H1 (cell line): ENCODE measurements at regions not wholly inside any gene's neighbourhood (a gene's known extent, or its start where the extent isn't known, plus 50 kb on each side); places are given as distances from the start of the nearest gene placed in this dataset.
A peak's percentile ranks its signal among the peaks of the same experiment; 100 is the strongest.

Experiments used
- CTCF ChIA-PET: fragments of 300-600 bp; sonication (Branson Sonifier 250); formaldehyde crosslinking; loops from one replicate; lab custom pipeline; 2021; ENCODE audit not compliant: partially characterized antibody; lab: Charles Lee
- POLR2A ChIA-PET: fragments of 300-600 bp; sonication (Branson Sonifier 250); formaldehyde crosslinking; loops from one replicate; lab custom pipeline; 2021; ENCODE audit warnings: inconsistent platforms; ENCODE audit not compliant: partially characterized antibody; lab: Charles Lee
- DNase-seq, 2 experiments: peaks; one replicate each; pipeline versions ENCODE4 v3.0.0 to v3.0.0-alpha.2; 2010 to 2022; ENCODE audit warnings: low spot score in 2 of 2, low read depth in 1 of 2, mixed read lengths in 1 of 2
- FAIRE-seq: peaks from 2 replicates; lab custom pipeline; 2011; peaks lifted over from hg19 to GRCh38; lab: Jason Lieb, UNC
- H2AFZ ChIP-seq: 2 replicates; pipeline ENCODE4 v1.8.1; 2012; ENCODE audit warnings: low read length, inconsistent platforms
- H2AK5ac ChIP-seq: 2 replicates; pipeline ENCODE4 v1.6.1; 2013; ENCODE audit warnings: low read depth, low read length
- H2BK120ac ChIP-seq: replicated peaks from 2 replicates; pipeline ENCODE3; 2013; ENCODE audit warnings: low read depth, low read length, inconsistent platforms
- H2BK12ac ChIP-seq: 2 replicates; pipeline ENCODE4 v1.6.1; 2013; ENCODE audit warnings: low read depth, low read length
- H2BK15ac ChIP-seq: 2 replicates; pipeline ENCODE4 v1.6.1; 2013; ENCODE audit warnings: low read length
- H2BK20ac ChIP-seq: 2 replicates; pipeline ENCODE4 v1.6.1; 2013; ENCODE audit warnings: low read length
- H2BK5ac ChIP-seq: 2 replicates; pipeline ENCODE4 v1.6.1; 2013; ENCODE audit warnings: low read depth, low read length
- H3K14ac ChIP-seq: 2 replicates; pipeline ENCODE4 v1.6.1; 2013; ENCODE audit warnings: inconsistent platforms; ENCODE audit not compliant: insufficient read length
- H3K18ac ChIP-seq: 2 replicates; pipeline ENCODE4 v1.6.1; 2013; ENCODE audit warnings: low read length; ENCODE audit errors: extremely low read depth
- H3K23ac ChIP-seq: 2 replicates; pipeline ENCODE4 v1.6.1; 2013; ENCODE audit warnings: inconsistent platforms; ENCODE audit not compliant: insufficient read length
- H3K23me2 ChIP-seq: 2 replicates; pipeline ENCODE4 v1.6.1; 2013; ENCODE audit warnings: low read depth, low read length
- H3K27ac ChIP-seq: 2 replicates; pipeline ENCODE4 v1.6.1; 2011; ENCODE audit warnings: low read depth, low read length, inconsistent platforms
- H3K27me3 ChIP-seq, 4 experiments: replicated peaks in 1 of 4; 1 replicate in 1 of 4; 2 replicates in 3 of 4; pipeline versions ENCODE4 v1.6.1 to v1.8.1; 2011 to 2013; ENCODE audit warnings: low read length in 3 of 4, mild to moderate bottlenecking in 3 of 4, inconsistent platforms in 2 of 4, mixed read lengths in 2 of 4, moderate library complexity in 1 of 4; ENCODE audit not compliant: control insufficient read depth in 3 of 4, insufficient read depth in 3 of 4; ENCODE audit errors: extremely low read depth in 1 of 4
- H3K36me3 ChIP-seq, 4 experiments: 2 replicates each; pipeline versions ENCODE4 v1.6.1 to v1.8.1; 2011 to 2013; ENCODE audit warnings: mild to moderate bottlenecking in 4 of 4, low read length in 3 of 4, moderate library complexity in 2 of 4, control low read depth in 1 of 4, inconsistent platforms in 1 of 4; ENCODE audit not compliant: insufficient read depth in 4 of 4, control insufficient read depth in 2 of 4
- H3K4ac ChIP-seq: replicated peaks from 2 replicates; pipeline ENCODE3; 2013; ENCODE audit warnings: low read length, low read depth, mixed read lengths, inconsistent platforms; ENCODE audit not compliant: insufficient read length
- H3K4me1 ChIP-seq, 4 experiments: replicated peaks in 1 of 4; 1 replicate in 1 of 4; 2 replicates in 3 of 4; pipeline versions ENCODE4 v1.6.1 to v1.8.1; 2011 to 2013; ENCODE audit warnings: low read length in 3 of 4, inconsistent platforms in 2 of 4, mixed read lengths in 1 of 4; ENCODE audit not compliant: insufficient read depth in 4 of 4, control insufficient read depth in 3 of 4
- H3K4me2 ChIP-seq, 2 experiments: 2 replicates each; pipeline versions ENCODE4 v1.6.1 to v1.8.1; 2011 to 2013; ENCODE audit warnings: low read depth in 2 of 2, low read length in 2 of 2, control low read depth in 1 of 2, inconsistent platforms in 1 of 2, mild to moderate bottlenecking in 1 of 2; ENCODE audit not compliant: insufficient read depth in 1 of 2
- H3K4me3 ChIP-seq, 4 experiments: fragments of 200-600, 300-600 bp in 1 of 4; sonication (generic), shearing (Covaris generic), sonication (Bioruptor Twin) in 1 of 4; 2 replicates each; pipeline versions ENCODE4 v1.5.1 to v1.8.1; 2011 to 2016; ENCODE audit warnings: low read length in 4 of 4, low read depth in 3 of 4, control low read depth in 2 of 4, inconsistent platforms in 2 of 4, mild to moderate bottlenecking in 2 of 4, mixed read lengths in 1 of 4, moderate library complexity in 1 of 4; ENCODE audit not compliant: insufficient read depth in 2 of 4; ENCODE audit errors: extremely low read depth in 1 of 4
- H3K56ac ChIP-seq: replicated peaks from 2 replicates; pipeline ENCODE3; 2013; ENCODE audit warnings: low read depth, mild to moderate bottlenecking, mixed read lengths, low read length, inconsistent platforms; ENCODE audit not compliant: insufficient read length
- H3K79me1 ChIP-seq: 2 replicates; pipeline ENCODE4 v1.6.1; 2013; ENCODE audit warnings: low read depth, low read length, control low read depth
- H3K79me2 ChIP-seq, 2 experiments: 2 replicates each; pipeline versions ENCODE4 v1.6.1 to v1.8.1; 2012 to 2013; ENCODE audit warnings: low read length in 2 of 2, mild to moderate bottlenecking in 2 of 2, inconsistent platforms in 1 of 2; ENCODE audit not compliant: insufficient read depth in 2 of 2, control insufficient read depth in 1 of 2
- H3K9ac ChIP-seq, 4 experiments: replicated peaks in 1 of 4; 1 replicate in 1 of 4; 2 replicates in 3 of 4; pipeline versions ENCODE4 v1.6.1 to v1.8.1; 2011 to 2013; ENCODE audit warnings: low read depth in 3 of 4, low read length in 3 of 4, control low read depth in 2 of 4, mild to moderate bottlenecking in 2 of 4, moderate library complexity in 2 of 4, inconsistent platforms in 1 of 4; ENCODE audit errors: extremely low read depth in 1 of 4
- H3K9me3 ChIP-seq, 2 experiments: 2 replicates each; pipeline versions ENCODE4 v1.6.1 to v1.8.1; 2012 to 2013; ENCODE audit warnings: mild to moderate bottlenecking in 2 of 2, moderate library complexity in 2 of 2, control low read depth in 1 of 2, inconsistent platforms in 1 of 2, low read depth in 1 of 2, low read length in 1 of 2, mixed read lengths in 1 of 2; ENCODE audit not compliant: insufficient read depth in 2 of 2
- H4K20me1 ChIP-seq, 2 experiments: replicated peaks in 1 of 2; 2 replicates each; pipeline versions ENCODE3 to v1.8.1; 2011 to 2013; ENCODE audit warnings: inconsistent platforms in 2 of 2, low read length in 2 of 2, mild to moderate bottlenecking in 1 of 2; ENCODE audit not compliant: insufficient read depth in 2 of 2, control insufficient read depth in 1 of 2
- H4K5ac ChIP-seq: 2 replicates; pipeline ENCODE4 v1.6.1; 2013; ENCODE audit warnings: low read length, low read depth, mixed read lengths, inconsistent platforms; ENCODE audit not compliant: insufficient read length
- H4K8ac ChIP-seq: 2 replicates; pipeline ENCODE4 v1.8.0; 2013; ENCODE audit warnings: mild to moderate bottlenecking, moderate library complexity, low read length, inconsistent platforms; ENCODE audit not compliant: insufficient read depth; ENCODE audit errors: extremely low read depth
- H4K91ac ChIP-seq: replicated peaks from 2 replicates; pipeline ENCODE3; 2013; ENCODE audit warnings: low read length, mixed read lengths, inconsistent platforms; ENCODE audit not compliant: insufficient read length
- BRCA1 ChIP-seq: IDR thresholded peaks from 2 replicates; pipeline ENCODE4 v1.6.1; 2012; ENCODE audit warnings: low read depth, low read length, improper control_type of control experiment
- CHD1 ChIP-seq: IDR thresholded peaks from 2 replicates; pipeline ENCODE4 v1.6.1; 2012; ENCODE audit warnings: low read depth, low read length, improper control_type of control experiment
- CHD2 ChIP-seq: IDR thresholded peaks from 2 replicates; pipeline ENCODE4 v1.6.1; 2012; ENCODE audit warnings: low read length, improper control_type of control experiment
- EGR1 ChIP-seq: IDR thresholded peaks from 2 replicates; pipeline ENCODE4 v1.6.1; 2011; ENCODE audit warnings: low read depth, low read length, borderline replicate concordance
- HDAC6 ChIP-seq: IDR thresholded peaks from one replicate; pipeline ENCODE4 v1.7.1; 2012; ENCODE audit warnings: low read depth, mild to moderate bottlenecking, inconsistent platforms, low read length, moderate library complexity
- KDM4A ChIP-seq: IDR thresholded peaks from one replicate; pipeline ENCODE4 v1.7.1; 2012; ENCODE audit warnings: low read depth, mild to moderate bottlenecking, moderate library complexity, low read length, inconsistent platforms; ENCODE audit not compliant: severe bottlenecking
- MAFK ChIP-seq: IDR thresholded peaks from 2 replicates; pipeline ENCODE4 v1.6.1; 2012; ENCODE audit warnings: low read depth, mild to moderate bottlenecking, improper control_type of control experiment, low read length
- NRF1 ChIP-seq: IDR thresholded peaks from 2 replicates; pipeline ENCODE4 v1.6.1; 2011; ENCODE audit warnings: mild to moderate bottlenecking, low read depth, low read length, improper control_type of control experiment
- RBBP5 ChIP-seq: IDR thresholded peaks from 2 replicates; pipeline ENCODE4 v1.7.1; 2012; ENCODE audit warnings: low read depth, mild to moderate bottlenecking, inconsistent platforms, low read length, moderate library complexity, borderline replicate concordance
- RNF2 ChIP-seq: fragments of 200-900, 300-1000 bp; sonication (generic); IDR thresholded peaks from 2 replicates; pipeline ENCODE4 v1.7.1; 2016; ENCODE audit warnings: borderline replicate concordance, low read depth, mild to moderate bottlenecking, antibody characterized with exemption, low read length; ENCODE audit not compliant: poor library complexity, severe bottlenecking; ENCODE audit errors: missing control alignments
- TAF7 ChIP-seq: optimal IDR thresholded peaks from 2 replicates; pipeline ENCODE3; 2011; ENCODE audit warnings: low read depth, mild to moderate bottlenecking, inconsistent platforms, low read length, moderate library complexity, borderline replicate concordance
- WGBS, 2 experiments: shearing (Covaris generic) in 1 of 2; methylation state at CpG; one replicate each; pipeline versions ENCODE4 v1.1.6 to v1.1.7; 2013 to 2015; ENCODE audit warnings: low lambda C conversion rate in 2 of 2, mixed read lengths in 2 of 2, inconsistent platforms in 1 of 2, low coverage in 1 of 2, missing lambda C conversion rate in 1 of 2; ENCODE audit not compliant: insufficient replicate concordance in 2 of 2, insufficient coverage in 1 of 2, insufficient read length in 1 of 2; ENCODE audit errors: extremely low coverage in 1 of 2, missing lambda C conversion rate in 1 of 2; 5-methylcytosine and 5-hydroxymethylcytosine counted together

DNA sequence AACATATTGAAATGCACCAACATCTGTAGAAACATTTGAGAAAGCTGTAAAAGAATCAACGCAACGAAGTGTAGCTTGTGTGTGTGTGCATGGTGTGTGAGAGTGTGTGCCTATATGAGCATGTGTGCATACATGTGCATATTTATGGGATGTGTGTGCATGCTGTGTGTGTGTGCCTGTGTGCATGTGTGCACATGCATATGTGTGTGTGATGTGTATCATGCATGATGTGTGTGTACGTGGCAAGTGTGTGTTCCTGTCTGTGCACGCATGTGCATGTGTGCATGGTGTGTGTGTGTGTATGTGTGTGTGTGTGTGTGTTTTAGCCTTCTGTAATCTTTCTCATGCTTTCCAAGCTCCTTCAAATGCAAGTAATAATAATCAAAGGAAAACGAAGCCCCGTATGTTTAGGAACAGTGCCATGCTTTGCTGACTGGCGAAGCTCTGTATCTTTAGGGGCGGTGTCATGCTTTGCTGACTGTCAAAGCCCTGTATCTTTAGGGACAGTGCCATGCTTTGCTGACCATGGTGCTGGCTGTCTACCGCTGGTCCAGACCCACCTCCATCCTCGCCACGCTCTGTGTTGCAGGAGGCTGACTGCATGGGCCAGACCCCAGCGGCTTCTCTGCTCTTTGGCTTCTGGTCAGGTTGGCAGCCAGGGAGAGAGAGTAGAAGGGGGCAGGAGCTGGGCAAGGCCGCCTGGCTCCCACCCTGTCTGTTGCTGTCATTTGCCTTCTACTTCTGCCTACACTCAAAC is 129.2 kb downstream of the ASB1 start:
- H2BK12ac ChIP-seq, result no peak overlapping the region
- H3K79me1 ChIP-seq, result no peaks in the 10 kb centered on the region
- H4K8ac ChIP-seq, result no peak overlapping the region
- H3K27me3 ChIP-seq, result no peaks in the 10 kb centered on the region; a peak in 1 of 7 replicates
- H3K36me3 ChIP-seq, result no peaks in the 10 kb centered on the region
- H3K4me3 ChIP-seq, result no peak overlapping the region
- 0 out of 2 replicates have a peak overlapping the region, but pooled peaks have one; percentile 46 for H2BK15ac ChIP-seq
- H4K20me1 ChIP-seq, result no peaks in the 10 kb centered on the region
- peaks cover 3% of the 10 kb centered on the region; the same call in 1 of the 2 replicates for H3K23me2 ChIP-seq
- H2BK120ac ChIP-seq, result no peak overlapping the region
- H3K9ac ChIP-seq, result 0 out of 7 replicates have a peak overlapping the region, but pooled peaks of 1 of the 4 experiments have one; percentile 20
- no peak overlapping the region for H2BK20ac ChIP-seq
- FAIRE-seq (no peak), DNase-seq (no peak)
- H4K5ac ChIP-seq, result no peak overlapping the region
- no peaks in the 10 kb centered on the region; a peak in 2 of 4 replicates for H3K9me3 ChIP-seq
- H3K56ac ChIP-seq, result no peak overlapping the region
- H2BK5ac ChIP-seq, result no peak overlapping the region; the same call in 1 of the 2 replicates
- CTCF ChIA-PET, result no interaction called here
- H3K4ac ChIP-seq, result no peak overlapping the region
- no peak overlapping the region for H3K23ac ChIP-seq
- no peak overlapping the region for H2AFZ ChIP-seq
- H3K18ac ChIP-seq, result no peak overlapping the region
- H3K4me1 ChIP-seq, result peaks cover 0 to 3% (median 1%) of the 10 kb centered on the region in 4 experiments; a peak in 6 of 7 replicates
- H2AK5ac ChIP-seq, result no peak overlapping the region
- 85% methylated on average over 13 of the region's 13 CpGs; no CpG with 5 or more reads in 1 of the 2 experiments for WGBS, 2 experiments
- TF ChIP-seq EGR1 (no peak), KDM4A (no peak), CHD1 (no peak), MAFK (no peak), RNF2 (no peak), RBBP5 (no peak), NRF1 (no peak), HDAC6 (no peak), TAF7 (no peak), BRCA1 (no peak), CHD2 (no peak)
- TF ChIP-seq, all 59 proteins: peak for 0
- no peak overlapping the region for H3K4me2 ChIP-seq
- POLR2A ChIA-PET, result no interaction called here
- no peak overlapping the region for H4K91ac ChIP-seq
- H3K27ac ChIP-seq, result no peak overlapping the region
- H3K14ac ChIP-seq, result no peak overlapping the region
- no peaks in the 10 kb centered on the region for H3K79me2 ChIP-seq
